Endothelial cell of umbilical vein (primary cell): ENCODE measurements at regions not wholly inside any gene's neighbourhood (a gene's known extent, or its start where the extent isn't known, plus 50 kb on each side); places are given as distances from the start of the nearest gene placed in this dataset.

ENCODE experiments used
- BruUV-seq: library from RNA; stranded (reverse); fragments of 400-500 nt; replicated peaks from 2 replicates; lab custom pipeline; 2021; lab: Mats Ljungman, UMichigan
- CTCF ChIA-PET: fragments of 300-600, 350-600 bp; sonication (Branson Sonifier 250); formaldehyde crosslinking; loops from one replicate; lab custom pipeline; 2021; ENCODE audit warnings: antibody characterized with exemption, inconsistent platforms; lab: Charles Lee
- POLR2A ChIA-PET: fragments of 300-600, 350-600 bp; sonication (Branson Sonifier 250); formaldehyde crosslinking; loops from one replicate; lab custom pipeline; 2021; ENCODE audit warnings: antibody characterized with exemption, inconsistent platforms; lab: Charles Lee
- DNase-seq: peaks from one replicate; pipeline ENCODE4 v3.0.0-alpha.2; 2011; ENCODE audit warnings: low read depth, low spot score
- FAIRE-seq: peaks from 2 replicates; lab custom pipeline; 2011; peaks lifted over from hg19 to GRCh38; lab: Jason Lieb, UNC
- H2AFZ ChIP-seq: 2 replicates; pipeline ENCODE4 v1.6.0; 2012; ENCODE audit warnings: low read depth, low read length, control low read depth, inconsistent platforms
- H3K27ac ChIP-seq: 2 replicates; pipeline ENCODE4 v1.5.1; 2011; ENCODE audit warnings: low read depth, mild to moderate bottlenecking, control low read depth, low read length, moderate library complexity; ENCODE audit not compliant: insufficient read depth
- H3K27me3 ChIP-seq, 2 experiments: 2 replicates each; pipeline versions ENCODE4 v1.6.0 to v1.6.1; 2011; ENCODE audit warnings: low read length in 2 of 2, mixed read lengths in 1 of 2; ENCODE audit not compliant: control insufficient read depth in 2 of 2, insufficient read depth in 2 of 2
- H3K36me3 ChIP-seq, 2 experiments: 2 replicates in 1 of 2; 3 replicates in 1 of 2; pipeline ENCODE4 v1.5.1; 2011; ENCODE audit warnings: low read length in 2 of 2, mild to moderate bottlenecking in 1 of 2, moderate library complexity in 1 of 2; ENCODE audit not compliant: control insufficient read depth in 2 of 2, insufficient read depth in 2 of 2; ENCODE audit errors: extremely low read depth in 1 of 2
- H3K4me1 ChIP-seq: 3 replicates; pipeline ENCODE4 v1.5.1; 2011; ENCODE audit warnings: mild to moderate bottlenecking, low read length; ENCODE audit not compliant: control insufficient read depth, insufficient read depth; ENCODE audit errors: extremely low read depth
- H3K4me2 ChIP-seq: 2 replicates; pipeline ENCODE4 v1.6.1; 2011; ENCODE audit warnings: low read length, control low read depth, mixed read lengths; ENCODE audit not compliant: insufficient read depth
- H3K4me3 ChIP-seq, 3 experiments: fragments of 200-600 bp in 1 of 3; sonication (generic), shearing (Covaris generic) in 1 of 3; replicated peaks in 1 of 3; 2 replicates each; pipeline ENCODE4 v1.5.1; 2011 to 2016; ENCODE audit warnings: control low read depth in 3 of 3, low read length in 3 of 3, mild to moderate bottlenecking in 2 of 3, inconsistent platforms in 1 of 3, low read depth in 1 of 3, moderate library complexity in 1 of 3; ENCODE audit not compliant: insufficient read depth in 1 of 3
- H3K79me2 ChIP-seq: 2 replicates; pipeline ENCODE4 v1.6.0; 2012; ENCODE audit warnings: low read length, inconsistent platforms; ENCODE audit not compliant: control insufficient read depth, insufficient read depth
- H3K9ac ChIP-seq: replicated peaks from 2 replicates; pipeline ENCODE3; 2011; ENCODE audit warnings: low read length, control low read depth; ENCODE audit not compliant: insufficient read depth; ENCODE audit errors: extremely low read depth
- H3K9me1 ChIP-seq: replicated peaks from 3 replicates; pipeline ENCODE4 v1.6.0; 2011; ENCODE audit warnings: mild to moderate bottlenecking, low read length; ENCODE audit not compliant: control insufficient read depth, insufficient read depth; ENCODE audit errors: extremely low read depth
- H3K9me3 ChIP-seq: replicated peaks from 2 replicates; pipeline ENCODE4 v1.5.1; 2012; ENCODE audit warnings: low read length, inconsistent platforms; ENCODE audit not compliant: control insufficient read depth, insufficient read depth
- H4K20me1 ChIP-seq: replicated peaks from 2 replicates; pipeline ENCODE3; 2011; ENCODE audit warnings: mild to moderate bottlenecking, low read length; ENCODE audit not compliant: control insufficient read depth, insufficient read depth; ENCODE audit errors: extremely low read depth
- CTCF ChIP-seq, 2 donors: IDR thresholded peaks; 1 replicate in 1 of 2; 2 replicates in 1 of 2; pipeline ENCODE4 v1.5.1; 2011; ENCODE audit warnings: low read length in 2 of 2, mild to moderate bottlenecking in 2 of 2, moderate library complexity in 2 of 2, control low read depth in 1 of 2, inconsistent platforms in 1 of 2, low read depth in 1 of 2; ENCODE audit not compliant: insufficient read depth in 1 of 2; ENCODE audit errors: extremely low read depth in 1 of 2
- EZH2 ChIP-seq: IDR thresholded peaks from 2 replicates; pipeline ENCODE4 v1.6.1; 2012; ENCODE audit warnings: borderline replicate concordance, low read depth, mild to moderate bottlenecking, moderate library complexity, low read length, inconsistent platforms; ENCODE audit not compliant: severe bottlenecking
- FOS ChIP-seq: IDR thresholded peaks from 2 replicates; pipeline ENCODE4 v1.6.1; 2011; ENCODE audit warnings: mild to moderate bottlenecking, low read length, moderate library complexity, borderline replicate concordance; ENCODE audit not compliant: insufficient read depth
- GATA2 ChIP-seq: IDR thresholded peaks from 2 replicates; pipeline ENCODE4 v1.7.0; 2011; ENCODE audit warnings: low read depth, mild to moderate bottlenecking, moderate library complexity, mixed read lengths, low read length; ENCODE audit not compliant: insufficient read length, insufficient read depth
- JUN ChIP-seq: IDR thresholded peaks from 2 replicates; pipeline ENCODE4 v1.6.1; 2011; ENCODE audit warnings: borderline replicate concordance, low read depth; ENCODE audit not compliant: insufficient read length, insufficient read depth
- MAX ChIP-seq: IDR thresholded peaks from 2 replicates; pipeline ENCODE4 v1.6.1; 2011; ENCODE audit not compliant: insufficient read depth, insufficient read length
- MYC ChIP-seq: IDR thresholded peaks from one replicate; pipeline ENCODE4 v1.6.1; 2011; ENCODE audit warnings: mild to moderate bottlenecking, low read depth, low read length
- POLR2A ChIP-seq: IDR thresholded peaks from 2 replicates; pipeline ENCODE4 v1.6.1; 2012; ENCODE audit warnings: low read depth, mild to moderate bottlenecking, control low read depth, low read length
- POLR2AphosphoS5 ChIP-seq: IDR thresholded peaks from 2 replicates; pipeline ENCODE4 v1.6.1; 2012; ENCODE audit warnings: low read depth, mild to moderate bottlenecking, control low read depth, low read length, moderate library complexity; ENCODE audit not compliant: insufficient read depth
- dilution Hi-C: fragments of 300-500 bp; cut with MboI; formaldehyde crosslinking; loops from one replicate; pipeline ENCODE4 v1.15.0; 2019; ENCODE audit warnings: low sequenced_read_pairs; ENCODE audit not compliant: extremely low pct_ligation_motif_present
- intact Hi-C: fragments of 100-400 bp; cut with micrococcal nuclease; formaldehyde crosslinking; loops from one replicate; pipeline ENCODE4 v1.10.0; 2022

GRCh38 chr1:192011525-192011924, 146.7 kb upstream of the RGS18 start:
- intact Hi-C loops = no loop called here
- dilution Hi-C loops = no loop called here
- no TSS peak for BruUV-seq
- Histone ChIP-seq H3K4me1 (no peaks in the 10 kb centered on the region), H3K36me3 (no peaks in the 10 kb centered on the region), H3K4me3 (no peak overlapping the region), H4K20me1 (no peaks in the 10 kb centered on the region), H3K9ac (no peak overlapping the region), H3K4me2 (no peak overlapping the region), H2AFZ (no peak overlapping the region), H3K27ac (no peak overlapping the region), H3K79me2 (no peaks in the 10 kb centered on the region), H3K9me1 (no peaks in the 10 kb centered on the region), H3K9me3 (no peaks in the 10 kb centered on the region), H3K27me3 (no peaks in the 10 kb centered on the region)
- POLR2A ChIA-PET = no interaction called here
- FAIRE-seq (no peak), DNase-seq (no peak)
- CTCF ChIA-PET = no interaction called here
- TF ChIP-seq GATA2 (no peak), FOS (no peak), JUN (no peak), POLR2AphosphoS5 (no peak), CTCF (IDR thresholded peaks at IDR 0.05; ENCODE audit: extremely low read depth in 1 of 2, insufficient read depth in 1 of 2, low read depth in 1 of 2, low read length in 2 of 2) (no peak), MAX (no peak), EZH2 (no peak), MYC (no peak), POLR2A (no peak)
